Hematopoietic multipotent progenitor cell treated with erythropoietin and hydrocortisone succinate and interleukin-3 and kit ligand, for 6 days (in vitro differentiated cells): ENCODE measurements at regions not wholly inside any gene's neighbourhood (a gene's known extent, or its start where the extent isn't known, plus 50 kb on each side); places are given as distances from the start of the nearest gene placed in this dataset.

Source experiments
- DNase-seq: peaks from one replicate; pipeline ENCODE4 v3.0.0-alpha.2; 2015

DNA sequence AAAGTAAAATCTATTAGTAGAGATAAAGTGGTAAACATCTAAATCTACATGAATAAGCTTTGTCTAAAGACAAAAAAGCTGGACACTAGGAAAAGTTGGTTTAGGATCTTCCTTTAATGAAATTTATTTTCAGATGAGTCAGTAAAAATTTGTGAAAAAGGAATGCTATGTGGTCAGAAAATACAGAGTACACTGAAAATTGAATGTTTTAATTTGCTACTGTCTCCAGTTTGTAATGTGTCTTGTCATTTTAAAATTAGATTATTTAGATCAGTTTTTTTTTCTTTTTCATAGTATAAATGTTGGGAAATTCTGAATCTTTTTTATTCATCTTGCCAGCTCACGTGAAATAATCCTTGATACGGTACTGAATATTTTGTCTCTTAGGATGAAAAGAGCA lies 56.9 kb downstream of the SLITRK6 start:
- DNase-seq = no peak

DNA sequence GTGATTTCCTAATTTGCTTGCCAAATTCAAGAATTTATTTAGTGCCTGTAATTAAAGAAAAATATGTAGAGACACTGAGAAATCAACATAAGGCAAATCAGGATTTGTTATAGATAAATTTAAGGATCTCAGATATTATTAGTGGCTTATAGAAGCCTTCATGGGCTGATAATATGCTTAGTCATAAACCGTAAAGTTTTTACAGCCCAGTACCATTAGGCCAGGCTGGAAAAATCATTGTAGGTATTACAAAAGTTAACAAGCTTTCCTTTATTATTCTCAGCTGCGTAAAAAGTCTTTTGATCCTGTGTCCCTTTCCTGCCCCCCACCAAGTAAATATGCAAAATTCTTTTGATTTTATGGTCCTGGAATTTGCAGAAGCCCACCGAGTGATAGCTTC lies 58.2 kb downstream of the SLITRK6 start:
- DNase-seq = no peak

DNA sequence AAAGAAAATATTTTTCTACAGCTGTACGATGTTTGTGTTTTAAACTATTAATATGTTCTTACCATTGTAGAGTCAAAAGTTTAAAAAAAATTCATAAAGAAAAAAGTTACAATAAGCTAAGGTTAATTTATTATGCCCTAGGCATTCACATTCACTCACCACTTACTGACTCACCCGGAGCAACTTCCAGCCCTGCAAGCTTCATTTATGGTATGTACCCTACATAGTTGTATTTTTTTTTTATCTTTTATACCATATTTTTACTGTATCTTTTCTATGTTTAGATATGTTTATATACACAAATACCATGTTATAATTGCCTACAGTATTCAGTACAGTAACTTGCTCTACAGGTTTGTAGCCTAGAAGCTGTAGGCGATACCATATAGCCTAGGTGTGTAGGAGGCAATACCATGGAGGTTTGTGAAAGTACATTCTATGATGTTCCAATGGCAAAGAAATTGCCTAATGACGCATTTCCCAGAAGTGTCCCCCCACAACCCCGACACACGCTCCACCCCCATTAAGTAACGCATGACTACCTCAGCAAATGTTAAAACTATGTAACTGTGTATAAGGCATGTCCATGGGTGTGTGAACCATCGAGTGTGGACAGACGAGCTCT lies 60.4 kb downstream of the SLITRK6 start:
- no peak for DNase-seq

GRCh38 chr13:85737952-85738351 lies 61.3 kb downstream of the SLITRK6 start:
- peak; percentile 6 for DNase-seq

DNA sequence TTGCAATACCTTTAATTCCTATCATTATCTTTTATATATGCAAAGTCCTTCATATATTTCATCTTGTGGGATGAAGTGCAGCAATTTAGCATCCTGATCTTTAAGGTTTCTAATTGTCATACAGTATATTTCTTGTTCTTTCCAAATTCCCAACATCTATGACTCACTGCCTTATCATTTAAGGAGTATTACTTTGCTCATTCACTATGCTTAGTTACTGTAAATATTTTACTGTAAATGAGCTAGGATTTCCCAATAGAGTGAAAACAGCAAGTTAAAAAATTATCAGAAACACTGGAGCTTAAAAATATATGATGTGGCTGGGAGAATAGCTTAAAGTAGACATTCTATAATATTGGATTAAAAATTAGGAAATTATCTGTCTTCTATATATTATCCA lies 69.9 kb downstream of the SLITRK6 start:
- no peak for DNase-seq

GRCh38 chr13:85728811-85729210 lies 70.4 kb downstream of the SLITRK6 start:
- no peak for DNase-seq

DNA sequence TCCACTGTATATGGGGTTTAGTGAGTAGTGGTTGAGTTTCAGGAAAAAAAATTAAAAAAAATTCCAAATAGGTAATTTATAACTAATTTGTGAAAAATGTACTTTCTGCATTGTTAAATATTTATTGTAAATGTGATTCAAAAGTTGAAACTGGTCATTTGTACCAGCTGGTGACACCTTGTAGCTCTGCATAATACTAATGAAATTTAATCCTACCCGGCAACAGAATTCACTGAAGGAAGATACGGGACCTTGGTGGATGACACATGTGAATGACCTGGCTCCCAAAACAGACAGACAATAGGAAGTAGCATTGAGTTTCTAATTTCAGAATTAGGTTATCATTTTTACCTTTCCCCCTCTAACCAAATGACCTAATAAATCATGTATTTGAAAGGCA lies 73.8 kb downstream of the SLITRK6 start:
- no peak for DNase-seq

DNA sequence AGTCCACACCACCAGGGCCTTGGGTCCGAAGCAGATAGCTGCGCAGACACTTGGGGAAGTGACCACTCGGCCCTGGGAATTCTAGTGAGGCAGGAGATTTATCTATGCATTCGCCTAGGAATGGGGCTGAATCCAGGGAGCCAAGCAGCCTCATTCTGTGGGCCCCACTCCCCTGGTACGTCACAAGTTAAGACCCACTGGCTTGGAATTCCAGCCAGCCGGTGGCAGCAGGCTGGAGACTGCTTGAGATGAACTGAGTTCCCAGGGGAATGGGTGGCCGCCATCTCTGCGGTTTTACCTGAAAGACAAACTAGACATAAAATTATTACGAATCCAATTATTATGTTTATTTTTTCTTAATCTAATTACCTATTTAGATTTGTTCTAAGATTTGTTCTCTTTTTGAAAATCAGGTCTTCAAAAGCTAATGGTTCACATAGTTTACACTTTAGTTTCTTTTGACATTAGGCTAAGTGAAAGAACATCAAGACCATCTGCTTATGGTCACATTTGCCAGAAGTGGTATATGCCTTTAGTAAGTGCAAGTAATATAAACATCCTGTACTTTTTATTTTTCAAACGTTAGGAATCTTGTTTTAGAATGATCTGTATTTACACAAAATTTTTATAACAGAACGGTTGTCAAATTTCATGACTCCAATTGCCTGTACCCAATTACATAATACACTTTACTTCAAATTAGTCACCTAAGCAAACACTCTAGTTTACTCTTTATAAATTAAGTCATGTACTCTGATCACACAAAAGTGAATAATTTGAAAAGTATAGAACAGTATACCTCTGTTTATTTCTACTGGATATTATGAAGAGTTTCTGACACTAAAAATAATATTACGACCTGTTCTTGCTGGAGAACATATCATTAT lies 74.4 kb downstream of the SLITRK6 start:
- DNase-seq = no peak

DNA sequence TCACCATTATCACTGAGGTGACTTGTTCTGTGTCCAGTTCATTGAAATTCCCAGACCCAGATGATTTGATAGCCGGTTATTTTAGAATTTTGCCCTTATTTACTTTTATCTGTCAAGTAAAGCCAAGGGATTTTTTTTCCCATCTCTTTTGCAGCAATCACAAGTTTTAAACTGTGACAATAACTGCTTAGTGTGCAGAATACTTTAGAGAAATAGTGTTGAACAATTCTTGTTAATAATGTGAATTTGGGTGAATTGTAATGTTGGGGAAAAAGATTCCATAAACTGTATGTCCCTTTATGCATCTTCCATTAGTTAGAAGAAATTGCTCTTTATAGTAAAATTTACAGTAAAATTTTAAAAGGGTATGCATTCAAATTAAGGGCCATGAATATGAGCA lies 79.5 kb downstream of the SLITRK6 start:
- no peak for DNase-seq

- DNase-seq = no peak
These were observed 81.3 kb downstream of the SLITRK6 start for GRCh38 chr13:85717921-85718320.

DNA sequence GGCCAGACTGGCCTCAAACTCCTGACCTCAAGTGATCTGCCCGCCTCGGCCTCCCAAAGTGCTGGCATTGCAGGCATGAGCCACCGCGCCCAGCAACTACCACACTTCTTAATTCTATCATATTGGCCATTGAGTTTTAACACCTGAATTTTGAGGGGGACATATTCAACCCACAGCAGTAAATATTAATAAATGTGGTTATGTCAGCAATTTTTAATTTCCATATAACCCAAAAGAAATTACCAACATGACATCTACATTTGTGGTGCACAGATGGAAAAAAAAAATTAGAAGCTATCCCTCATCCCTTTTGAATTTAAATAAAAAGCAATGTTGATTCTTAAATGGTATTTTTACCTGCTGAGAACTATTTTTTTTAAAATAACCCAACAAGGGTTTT lies 88.7 kb downstream of the SLITRK6 start:
- no peak for DNase-seq

DNA sequence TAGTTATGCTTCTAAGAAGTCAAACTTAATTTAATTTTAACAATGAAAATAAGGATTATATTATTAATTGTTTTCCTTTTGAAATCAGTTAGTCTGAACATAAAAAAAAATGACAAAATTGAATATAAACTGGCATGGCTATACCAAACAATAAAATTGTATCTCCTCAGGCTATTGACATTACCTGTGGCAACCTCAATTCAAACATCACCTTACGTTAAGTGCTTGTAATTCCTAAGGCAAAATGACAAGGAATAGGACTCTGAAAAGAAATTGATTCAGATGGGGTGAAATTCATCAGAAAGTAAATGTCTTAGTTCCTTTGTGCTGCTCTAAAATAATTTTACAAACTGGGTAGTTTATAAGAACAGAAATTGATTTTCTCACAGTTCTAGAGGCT lies 89.5 kb downstream of the SLITRK6 start:
- DNase-seq = no peak

DNA sequence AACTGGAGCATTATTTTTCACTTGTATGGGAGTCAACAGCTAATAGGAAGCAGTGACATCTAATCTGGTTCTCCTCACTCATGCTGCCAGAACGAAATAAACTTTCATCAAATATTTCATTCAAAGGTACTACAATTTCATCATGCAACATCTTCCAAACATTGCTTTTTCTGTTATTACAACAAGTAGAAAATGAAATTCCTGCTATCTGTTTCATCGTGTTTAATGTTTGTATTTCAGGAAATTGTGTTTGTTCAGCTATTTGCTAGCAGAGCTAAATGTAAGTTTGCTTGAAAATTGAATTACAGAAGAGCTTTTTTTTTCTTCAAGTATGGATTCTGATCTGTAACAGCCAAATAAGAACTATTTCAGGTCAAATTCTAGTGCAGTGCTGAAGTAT lies 90.1 kb downstream of the SLITRK6 start:
- DNase-seq = no peak

- no peak for DNase-seq
These were observed 98.3 kb downstream of the SLITRK6 start for GRCh38 chr13:85700906-85701305.

- DNase-seq = no peak
These were observed 101.0 kb downstream of the SLITRK6 start for GRCh38 chr13:85698256-85698655.

GRCh38 chr13:85694992-85695391 lies 104.2 kb downstream of the SLITRK6 start:
- DNase-seq = no peak

DNA sequence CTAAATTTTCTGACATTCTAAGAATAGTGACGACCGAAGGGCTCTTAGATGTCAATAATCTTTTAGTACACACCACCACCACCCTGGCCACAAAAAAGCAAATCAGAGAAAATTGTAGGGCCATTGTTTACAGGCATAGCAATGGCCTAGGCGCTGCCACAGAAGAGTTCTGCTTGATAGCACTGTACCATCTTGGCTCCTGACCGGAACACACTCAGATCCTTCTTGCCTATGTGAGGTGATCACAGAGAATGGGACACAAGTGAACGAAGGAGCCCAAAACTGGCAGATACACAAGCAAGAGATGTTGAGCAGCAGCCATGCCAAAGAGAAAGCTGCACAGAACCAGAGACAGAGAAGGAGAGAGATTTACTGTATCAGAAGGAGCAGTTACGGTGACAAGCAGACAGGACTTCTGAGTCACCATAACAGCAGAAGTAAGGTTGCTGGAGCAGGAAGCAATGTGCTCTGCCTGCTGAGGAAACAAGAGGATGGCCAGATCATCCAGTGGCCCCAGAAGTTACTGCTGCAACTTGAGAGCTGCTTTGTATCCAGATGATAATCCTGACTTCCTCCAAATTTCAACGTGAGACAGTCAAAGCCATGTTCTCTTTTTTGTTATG lies 105.2 kb downstream of the SLITRK6 start:
- peak; percentile 51 for DNase-seq

GRCh38 chr13:85690368-85690767 lies 108.9 kb downstream of the SLITRK6 start:
- DNase-seq = no peak

DNA sequence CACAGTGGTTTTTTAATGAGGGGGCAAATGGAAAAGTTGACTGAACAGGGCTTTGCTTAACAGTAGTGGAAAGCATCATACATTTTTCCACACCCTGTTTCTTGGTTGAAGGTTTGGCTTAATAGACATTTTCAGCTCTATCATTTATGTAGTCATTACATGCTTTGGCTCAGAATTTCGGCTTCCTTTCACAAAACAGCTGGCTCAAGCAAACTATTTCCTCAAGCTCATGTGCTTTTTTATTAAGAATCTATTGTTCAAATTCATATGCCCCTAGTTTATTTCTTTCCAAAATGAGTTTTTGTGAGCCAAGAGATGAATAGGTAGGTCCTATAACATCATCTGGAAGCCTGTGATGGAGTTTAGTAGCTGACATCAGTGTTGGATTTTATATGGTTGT lies 113.8 kb downstream of the SLITRK6 start:
- DNase-seq = no peak

GRCh38 chr13:85675151-85675907 lies 123.9 kb downstream of the SLITRK6 start:
- DNase-seq = peak; percentile 60

DNA sequence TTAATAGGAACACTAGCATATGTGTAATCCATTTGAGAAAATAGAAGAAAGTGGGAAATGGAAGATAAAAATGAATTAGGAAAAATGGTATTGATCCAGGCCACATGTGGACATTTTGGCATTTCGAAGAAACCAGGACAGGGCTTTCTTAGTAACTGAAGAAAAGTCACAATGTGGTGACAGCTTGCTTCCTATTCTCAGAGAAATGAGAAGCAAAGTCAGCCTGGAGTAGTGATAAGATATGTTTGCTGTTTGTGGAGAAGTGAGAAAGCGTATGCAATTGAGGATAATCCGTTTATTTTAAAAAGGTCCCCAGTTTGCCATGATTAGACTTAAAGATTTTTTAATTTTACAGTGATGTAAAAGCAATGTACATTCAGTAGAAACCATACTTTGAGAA lies 127.9 kb downstream of the SLITRK6 start:
- peak; percentile 17 for DNase-seq

GRCh38 chr13:85666356-85666755 lies 132.9 kb downstream of the SLITRK6 start:
- DNase-seq = no peak

- peak; percentile 56 for DNase-seq
These were observed 133.9 kb downstream of the SLITRK6 start for GRCh38 chr13:85665286-85665685.
